ENCODE measurements at regions not wholly inside any gene's neighbourhood (a gene's known extent, or its start where the extent isn't known, plus 50 kb on each side); places are given as distances from the start of the nearest gene placed in this dataset.

- TF ChIP-seq ZNF281 (CRISPR knock-in tag; IDR thresholded peaks at IDR 0.05; ENCODE audit: borderline replicate concordance) = no peak
These were observed 151.0 kb downstream of the FAM43A start (continued) for GRCh38 chr3:194836661-194837060.

DNA sequence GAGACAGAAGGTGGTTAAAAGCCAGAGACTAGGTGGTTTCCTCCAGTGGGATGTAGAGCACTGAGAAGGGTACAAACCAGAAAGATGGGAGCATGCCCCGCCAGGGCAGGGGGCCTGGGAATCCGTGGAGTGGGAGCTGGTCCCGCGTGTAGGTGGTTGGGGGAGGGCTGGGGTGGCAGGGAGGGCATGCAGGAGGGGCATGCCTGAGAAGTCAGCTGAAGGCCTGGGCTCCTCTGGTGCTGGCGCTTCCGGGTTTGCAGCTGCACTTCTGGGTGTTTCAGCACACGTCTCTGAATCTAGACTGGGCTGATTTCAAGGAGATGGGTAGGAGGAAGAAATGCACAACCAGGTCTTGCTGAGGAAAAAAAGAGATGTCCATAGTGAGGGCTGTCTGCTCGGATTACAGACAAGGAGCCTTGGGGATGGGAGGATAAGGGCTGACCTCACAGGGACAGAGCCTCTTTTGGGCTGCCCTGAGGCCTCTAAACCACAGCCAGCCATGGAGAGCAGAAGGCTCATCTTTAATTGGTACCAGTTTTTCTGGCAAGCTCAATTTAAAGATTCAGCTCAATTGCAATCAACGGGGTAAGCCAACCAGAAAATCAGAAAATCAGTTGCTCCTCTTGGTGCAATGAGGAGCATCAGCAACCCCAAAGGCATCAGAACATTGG is 151.9 kb downstream of the FAM43A start:
- no TSS peak for BruUV-seq (replicated peaks)
- Histone ChIP-seq H3K9me3 (ENCODE audit: low read length) (no peaks in the 10 kb centered on the region), H3K9ac (ENCODE audit: insufficient read depth, low read depth, low read length) (no peak overlapping the region), H3K79me2 (ENCODE audit: insufficient read depth, low read length) (no peaks in the 10 kb centered on the region), H3K4me1 (ENCODE audit: insufficient read depth, low read length) (no peaks in the 10 kb centered on the region), H4K20me1 (ENCODE audit: insufficient read depth, low read length) (no peaks in the 10 kb centered on the region), H3K4me3 (replicated peaks in 1 of 3; ENCODE audit: insufficient read depth in 1 of 3, low read depth in 2 of 3, low read length in 3 of 3) (no peak overlapping the region), H3K4me2 (ENCODE audit: low read depth, low read length) (no peak overlapping the region), H2AFZ (ENCODE audit: low read length) (no peak overlapping the region), H3K27ac (ENCODE audit: extremely low read length, insufficient read depth, low read length) (no peak overlapping the region), H3K27me3 (ENCODE audit: control insufficient read depth in 1 of 2, insufficient read depth in 2 of 2, low read length in 2 of 2) (peaks cover 0 to 30% of the 10 kb centered on the region in 2 experiments; a peak in 1 of 5 replicates), H3K36me3 (replicated peaks in 1 of 2; ENCODE audit: control insufficient read depth in 1 of 2, insufficient read depth in 2 of 2, low read length in 2 of 2) (no peaks in the 10 kb centered on the region)
- DNase-seq (ENCODE audit: low spot score) = no peak
- ChIA-PET POLR2A (no interaction called here), CTCF (ENCODE audit: low intra/inter-chr PET ratio, low total read pairs) (no interaction called here)
- in situ Hi-C loops (cut with HindIII; ENCODE audit: extremely low pct_ligation_motif_present, low pct_unique_long_range_greater_than_20kb) = no loop called here
- 15% methylated on average over 8 of the region's 9 CpGs for WGBS (ENCODE audit: low lambda C conversion rate)
- intact Hi-C loops (cut with micrococcal nuclease; ENCODE audit: unreplicated experiment) = no loop called here
- no peak for ATAC-seq
- FAIRE-seq = no peak
- TF ChIP-seq U2AF2 (IDR thresholded peaks at IDR 0.05; ENCODE audit: low read depth, low read length) = no peak
- no peak for TF ChIP-seq POLR2AphosphoS2 (IDR thresholded peaks at IDR 0.05; ENCODE audit: low read depth, low read length)
- TF ChIP-seq, protein P1, sequence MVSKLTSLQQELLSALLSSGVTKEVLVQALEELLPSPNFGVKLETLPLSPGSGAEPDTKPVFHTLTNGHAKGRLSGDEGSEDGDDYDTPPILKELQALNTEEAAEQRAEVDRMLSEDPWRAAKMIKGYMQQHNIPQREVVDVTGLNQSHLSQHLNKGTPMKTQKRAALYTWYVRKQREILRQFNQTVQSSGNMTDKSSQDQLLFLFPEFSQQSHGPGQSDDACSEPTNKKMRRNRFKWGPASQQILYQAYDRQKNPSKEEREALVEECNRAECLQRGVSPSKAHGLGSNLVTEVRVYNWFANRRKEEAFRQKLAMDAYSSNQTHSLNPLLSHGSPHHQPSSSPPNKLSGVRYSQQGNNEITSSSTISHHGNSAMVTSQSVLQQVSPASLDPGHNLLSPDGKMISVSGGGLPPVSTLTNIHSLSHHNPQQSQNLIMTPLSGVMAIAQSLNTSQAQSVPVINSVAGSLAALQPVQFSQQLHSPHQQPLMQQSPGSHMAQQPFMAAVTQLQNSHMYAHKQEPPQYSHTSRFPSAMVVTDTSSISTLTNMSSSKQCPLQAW (CRISPR knock-in tag; IDR thresholded peaks at IDR 0.05) = no peak
- no peak for TF ChIP-seq ZNF550 (CRISPR knock-in tag; IDR thresholded peaks at IDR 0.05; ENCODE audit: borderline replicate concordance)
- no peak for TF ChIP-seq TCF7 (IDR thresholded peaks at IDR 0.05; ENCODE audit: low read depth)
- TF ChIP-seq ZNF335 (CRISPR knock-in tag; IDR thresholded peaks at IDR 0.05) = no peak
- no peak for TF ChIP-seq FOXO1 (CRISPR knock-in tag; IDR thresholded peaks at IDR 0.05)
- TF ChIP-seq, protein P2, sequence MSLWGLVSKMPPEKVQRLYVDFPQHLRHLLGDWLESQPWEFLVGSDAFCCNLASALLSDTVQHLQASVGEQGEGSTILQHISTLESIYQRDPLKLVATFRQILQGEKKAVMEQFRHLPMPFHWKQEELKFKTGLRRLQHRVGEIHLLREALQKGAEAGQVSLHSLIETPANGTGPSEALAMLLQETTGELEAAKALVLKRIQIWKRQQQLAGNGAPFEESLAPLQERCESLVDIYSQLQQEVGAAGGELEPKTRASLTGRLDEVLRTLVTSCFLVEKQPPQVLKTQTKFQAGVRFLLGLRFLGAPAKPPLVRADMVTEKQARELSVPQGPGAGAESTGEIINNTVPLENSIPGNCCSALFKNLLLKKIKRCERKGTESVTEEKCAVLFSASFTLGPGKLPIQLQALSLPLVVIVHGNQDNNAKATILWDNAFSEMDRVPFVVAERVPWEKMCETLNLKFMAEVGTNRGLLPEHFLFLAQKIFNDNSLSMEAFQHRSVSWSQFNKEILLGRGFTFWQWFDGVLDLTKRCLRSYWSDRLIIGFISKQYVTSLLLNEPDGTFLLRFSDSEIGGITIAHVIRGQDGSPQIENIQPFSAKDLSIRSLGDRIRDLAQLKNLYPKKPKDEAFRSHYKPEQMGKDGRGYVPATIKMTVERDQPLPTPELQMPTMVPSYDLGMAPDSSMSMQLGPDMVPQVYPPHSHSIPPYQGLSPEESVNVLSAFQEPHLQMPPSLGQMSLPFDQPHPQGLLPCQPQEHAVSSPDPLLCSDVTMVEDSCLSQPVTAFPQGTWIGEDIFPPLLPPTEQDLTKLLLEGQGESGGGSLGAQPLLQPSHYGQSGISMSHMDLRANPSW (CRISPR knock-in tag; IDR thresholded peaks at IDR 0.05; ENCODE audit: borderline replicate concordance) = no peak
- no peak for TF ChIP-seq ZSCAN25 (CRISPR knock-in tag; IDR thresholded peaks at IDR 0.05)
- TF ChIP-seq USF2 (IDR thresholded peaks at IDR 0.05; ENCODE audit: low read depth, low read length) = no peak
- TF ChIP-seq USF2 (CRISPR knock-in tag; IDR thresholded peaks at IDR 0.05; ENCODE audit: borderline replicate concordance) = no peak
- no peak for TF ChIP-seq MATR3 (CRISPR knock-in tag; IDR thresholded peaks at IDR 0.05)
- TF ChIP-seq ZNF780A (CRISPR knock-in tag; IDR thresholded peaks at IDR 0.05) = no peak
